NCI-H146 treated with DMSO at 0.1 percent for 48 hours (cell line): ENCODE measurements at regions not wholly inside any gene's neighbourhood (a gene's known extent, or its start where the extent isn't known, plus 50 kb on each side); places are given as distances from the start of the nearest gene placed in this dataset.
A peak's percentile ranks its signal among the peaks of the same experiment; 100 is the strongest.

Experiments
- DNase-seq: peaks from one replicate; lab custom pipeline; 2025; ENCODE audit not compliant: unreplicated experiment; lab: John Stamatoyannopoulos, UW

DNA sequence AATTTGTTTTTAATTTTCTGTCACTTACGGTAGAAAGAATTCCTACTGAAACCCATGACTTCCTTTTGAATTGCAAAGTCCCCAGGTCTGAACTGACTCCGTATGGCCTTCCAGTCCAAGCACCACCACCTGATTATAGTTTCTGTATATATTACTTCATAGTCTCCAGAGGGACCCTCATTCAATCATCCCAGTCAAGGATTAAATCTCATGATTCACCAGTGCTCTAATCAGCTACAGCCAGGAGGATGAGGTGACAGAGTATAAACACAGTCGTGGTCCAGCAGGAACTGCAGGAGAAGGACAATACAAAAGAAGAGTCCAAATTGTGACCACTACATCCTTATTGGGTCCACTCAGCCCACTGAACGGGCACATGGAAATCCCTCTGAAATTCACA is 418.9 kb upstream of the C16orf82 start:
- DNase-seq = no peak

DNA sequence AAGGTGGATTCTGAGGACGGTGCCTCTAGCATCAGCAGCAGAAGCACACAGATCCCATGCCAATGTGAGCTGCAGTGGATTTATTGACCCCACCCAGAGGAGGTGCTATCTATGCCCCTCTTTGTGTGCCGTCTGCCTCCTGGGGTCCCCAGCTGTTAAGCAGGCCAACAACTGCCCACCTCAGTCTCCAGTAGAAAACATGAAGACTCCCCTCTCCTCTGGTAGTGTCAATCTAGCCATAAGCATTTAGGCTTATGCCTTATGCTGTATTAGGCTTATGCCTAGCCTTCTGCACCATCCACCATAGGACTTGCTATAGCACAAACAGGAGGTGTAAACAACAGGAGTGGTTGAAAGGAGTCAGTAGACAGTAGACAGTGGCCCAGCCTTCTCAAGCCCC is 417.9 kb upstream of the C16orf82 start:
- no peak for DNase-seq

DNA sequence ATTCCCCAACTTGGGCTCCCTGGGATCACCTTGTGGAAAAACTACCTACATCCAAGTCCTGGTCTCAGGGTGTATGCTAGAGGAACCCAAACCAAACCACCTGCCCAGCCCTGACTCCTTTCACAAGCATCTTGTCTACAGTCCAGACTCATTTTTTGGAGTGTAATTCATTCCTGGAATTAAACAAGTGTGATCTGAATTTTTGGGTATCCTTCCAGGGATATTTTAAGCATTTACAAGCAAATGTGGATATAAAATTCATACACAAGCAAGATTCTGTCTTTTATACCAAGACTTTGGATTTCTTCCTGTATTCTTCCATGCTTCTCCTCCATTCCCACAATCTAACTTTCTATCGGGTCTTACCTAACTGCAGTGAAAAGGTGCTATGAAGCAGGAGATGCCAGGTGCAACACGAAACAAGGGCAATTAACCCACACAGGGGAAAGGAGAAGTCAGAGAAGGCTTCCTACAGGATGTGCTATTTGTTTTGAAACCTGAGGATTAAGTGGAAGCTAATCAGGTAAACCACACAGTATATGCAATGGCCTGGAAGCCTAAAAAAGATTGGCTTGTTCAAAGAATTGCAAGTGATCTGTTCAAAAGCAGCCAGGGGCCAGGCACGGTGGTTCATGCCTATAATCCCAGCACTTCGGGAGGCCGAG is 417.2 kb upstream of the C16orf82 start:
- DNase-seq = no peak

DNA sequence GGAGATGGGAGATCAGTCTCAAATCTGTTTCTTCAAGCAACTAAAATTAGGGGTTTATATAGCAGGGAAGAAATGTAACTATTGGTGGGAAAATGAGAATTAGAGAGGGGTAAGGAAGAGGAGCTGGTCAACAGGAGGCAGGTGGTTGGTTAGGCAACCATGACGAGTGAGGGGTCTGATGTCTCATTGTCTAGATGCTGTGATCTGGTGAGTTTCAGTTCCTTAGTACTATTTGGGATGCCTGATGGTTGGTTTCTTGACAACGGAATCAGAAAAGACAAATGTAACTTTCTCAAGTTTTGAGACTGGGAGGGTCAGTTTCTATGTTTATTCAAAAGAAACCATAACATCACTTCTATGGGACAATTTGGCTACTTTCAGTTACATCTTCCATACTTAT is 415.3 kb upstream of the C16orf82 start:
- no peak for DNase-seq

DNA sequence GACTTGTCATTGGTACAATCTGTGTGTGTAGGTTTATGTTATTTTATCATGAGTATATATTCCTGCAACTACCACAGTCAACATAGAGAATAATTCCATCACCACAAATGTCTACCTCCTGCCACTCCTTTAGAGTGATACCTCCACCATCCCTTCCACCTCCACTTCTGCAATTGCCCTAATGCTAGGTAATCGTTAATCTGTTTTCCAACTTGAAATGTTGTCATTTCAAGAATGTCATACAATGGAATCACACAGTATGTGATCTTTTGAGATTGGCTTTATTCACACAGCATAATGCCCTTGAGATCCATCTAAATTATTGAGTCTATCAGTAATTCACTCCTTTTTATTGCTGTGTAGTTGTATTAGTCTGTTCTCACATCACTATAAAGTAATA is 414.8 kb upstream of the C16orf82 start:
- DNase-seq = no peak

DNA sequence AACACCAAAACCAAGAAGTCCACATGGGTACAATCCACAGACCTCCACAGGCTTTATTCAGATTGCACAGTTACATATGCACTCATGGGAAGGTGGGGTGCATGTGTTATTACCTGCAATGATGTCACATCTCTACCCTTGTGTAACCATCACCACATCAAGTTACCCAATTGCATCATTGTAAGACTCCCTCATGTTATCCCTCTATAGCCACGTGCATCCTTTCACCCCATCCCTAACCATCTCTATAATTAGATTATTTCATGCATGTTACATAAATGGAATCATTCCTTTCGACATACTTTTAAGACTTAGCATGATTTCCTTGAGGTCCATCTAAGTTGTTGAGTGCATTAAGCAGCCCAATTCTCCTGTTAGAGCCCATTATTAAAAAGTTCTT is 408.2 kb upstream of the C16orf82 start:
- DNase-seq = no peak

DNA sequence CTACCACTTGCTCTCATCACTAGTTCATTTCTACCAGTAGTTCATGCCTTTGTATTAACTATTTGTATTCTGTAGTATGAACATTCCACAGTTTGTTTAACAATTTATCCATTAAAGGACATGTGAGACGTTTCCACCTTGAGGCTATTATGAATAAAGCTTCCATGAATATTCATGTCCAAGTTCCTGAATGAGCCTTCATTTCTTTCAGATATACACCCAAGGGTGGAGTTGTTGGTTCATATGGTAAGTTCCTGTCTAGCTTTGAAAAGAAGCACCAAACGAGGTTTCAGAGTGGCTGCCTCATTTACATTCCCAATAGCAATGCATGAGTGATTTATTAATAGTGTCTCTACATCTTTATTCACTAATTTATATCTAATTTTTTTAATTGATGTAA is 407.8 kb upstream of the C16orf82 start:
- DNase-seq = no peak

DNA sequence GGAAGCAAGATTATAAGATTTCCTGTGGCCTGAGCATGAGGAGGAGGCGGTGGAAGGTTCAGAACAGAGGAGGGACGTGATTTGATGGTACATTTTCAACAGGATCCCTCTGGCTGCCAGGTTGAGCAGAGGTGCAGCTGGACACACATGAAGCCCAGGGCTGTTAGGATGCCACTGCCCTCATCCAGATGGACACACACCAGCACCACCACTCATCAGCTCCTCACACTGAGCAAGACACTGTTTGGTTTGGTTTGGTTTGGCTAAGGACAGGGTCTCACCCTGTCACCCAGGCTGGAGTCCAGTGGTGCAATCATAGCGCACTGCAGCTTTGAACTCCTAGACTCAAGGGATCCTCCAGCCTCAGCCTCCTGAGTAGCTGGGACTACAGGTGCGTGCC is 402.6 kb upstream of the C16orf82 start:
- no peak for DNase-seq

DNA sequence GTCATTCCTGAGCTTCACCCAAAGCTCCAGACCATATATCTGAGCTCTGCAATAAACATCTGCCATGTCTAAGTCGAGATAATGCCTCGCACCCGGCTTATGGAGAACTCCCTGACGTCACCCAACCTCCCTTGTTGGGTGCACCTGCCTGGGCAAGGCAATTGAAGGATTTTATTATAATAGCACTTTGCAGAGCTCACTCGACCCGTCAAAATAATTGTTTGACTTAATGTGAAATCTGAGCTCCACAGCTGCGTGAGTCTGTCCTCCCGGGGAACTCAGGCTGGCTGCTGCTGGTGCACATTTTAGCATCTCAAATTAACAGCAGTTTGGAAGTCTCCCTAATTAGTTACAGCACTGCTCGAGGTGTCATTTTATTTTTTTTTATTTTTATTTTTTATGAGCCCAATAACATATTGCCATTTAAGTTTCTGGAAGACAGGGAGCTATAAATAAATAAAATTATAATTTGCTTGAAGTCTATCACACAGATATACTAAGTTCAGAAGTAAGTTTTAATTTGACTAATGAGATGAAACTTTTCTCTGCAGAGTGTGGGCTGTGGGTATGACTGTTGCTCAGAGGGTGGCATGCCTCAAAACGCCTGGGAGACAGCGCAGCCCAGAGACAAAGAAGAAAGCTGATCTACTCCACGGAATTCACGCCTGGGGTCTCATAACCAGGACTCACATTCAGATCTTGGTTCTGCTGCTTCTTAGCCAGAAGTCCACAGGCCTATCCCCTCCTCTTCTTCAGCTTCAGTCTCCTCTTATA is 401.4 kb upstream of the C16orf82 start:
- DNase-seq = peak; percentile 14

DNA sequence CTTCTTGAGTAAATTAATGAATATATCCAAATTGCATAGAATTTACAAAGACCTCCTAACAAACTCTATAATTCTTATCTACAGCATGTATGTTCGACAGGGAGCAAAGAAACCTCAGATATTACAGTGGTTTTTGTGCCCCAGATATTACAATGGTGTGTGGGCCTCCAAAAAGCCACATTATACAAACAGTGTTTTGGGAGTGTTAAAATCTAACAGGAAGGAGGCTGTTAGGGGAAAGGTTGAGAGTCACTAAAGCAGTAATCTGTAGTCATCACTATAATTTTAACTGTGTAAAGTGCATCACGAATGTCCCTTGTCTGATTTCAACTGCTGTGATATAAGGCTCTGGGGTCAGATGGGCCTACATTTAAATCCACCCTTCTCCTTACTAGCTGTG is 400.2 kb upstream of the C16orf82 start:
- DNase-seq = no peak

DNA sequence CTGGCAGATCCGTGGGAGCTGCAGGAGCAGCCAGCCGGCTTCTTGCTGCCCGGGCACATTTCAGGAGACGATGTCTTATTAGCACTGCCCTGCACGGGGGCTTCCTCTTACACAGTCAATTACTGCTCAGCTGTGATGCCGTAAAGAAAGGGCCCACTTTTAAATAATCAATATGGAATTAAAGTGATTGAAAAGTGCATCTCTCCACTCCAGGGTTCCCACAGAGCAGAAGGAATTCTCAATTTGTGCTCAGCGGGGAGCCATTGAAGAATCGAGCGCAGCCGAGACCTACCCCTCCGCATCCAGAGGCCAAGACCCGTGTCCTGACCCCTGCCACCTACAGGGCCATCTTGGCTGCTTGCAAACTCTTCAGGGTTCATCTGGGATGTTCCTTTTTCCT is 399.4 kb upstream of the C16orf82 start:
- DNase-seq = no peak

DNA sequence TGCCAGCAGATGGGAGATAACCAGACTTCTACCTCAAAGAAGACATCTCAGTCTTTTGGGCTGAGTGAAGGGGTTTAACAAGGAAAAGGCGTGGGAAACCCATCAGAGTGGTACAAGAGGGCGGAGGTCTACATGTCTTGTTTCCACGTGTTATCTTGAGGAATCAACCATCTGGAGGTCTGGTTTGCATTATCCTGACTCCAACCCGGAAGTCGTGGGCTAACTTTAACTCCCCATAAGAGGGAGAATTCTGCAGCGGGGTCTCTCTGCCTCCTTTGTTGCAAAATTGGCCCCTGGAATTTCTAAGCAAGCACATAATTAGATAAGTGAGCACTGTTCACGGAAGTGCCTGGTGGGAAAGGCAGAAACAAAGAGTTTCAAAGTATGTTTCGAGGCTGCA is 398.7 kb upstream of the C16orf82 start:
- no peak for DNase-seq

DNA sequence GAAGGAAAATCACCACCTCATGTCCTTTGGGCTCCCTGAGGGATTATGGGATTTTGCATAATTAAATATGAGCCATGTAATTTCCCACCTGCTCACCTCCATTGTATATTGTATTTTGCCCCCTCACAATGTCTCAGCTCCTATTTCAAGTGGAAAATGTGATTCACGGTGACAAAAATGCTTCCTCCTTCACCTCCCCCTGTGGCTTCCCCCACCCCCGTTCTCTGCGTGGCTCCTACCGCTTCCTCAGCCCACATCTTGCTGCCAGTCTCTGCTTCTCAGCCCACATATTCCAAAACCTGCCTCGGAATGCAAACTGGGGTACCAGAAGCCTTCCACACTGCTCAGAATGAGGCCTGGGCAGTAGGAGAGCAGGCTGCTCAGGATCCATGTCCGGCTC is 394.5 kb upstream of the C16orf82 start:
- no peak for DNase-seq

DNA sequence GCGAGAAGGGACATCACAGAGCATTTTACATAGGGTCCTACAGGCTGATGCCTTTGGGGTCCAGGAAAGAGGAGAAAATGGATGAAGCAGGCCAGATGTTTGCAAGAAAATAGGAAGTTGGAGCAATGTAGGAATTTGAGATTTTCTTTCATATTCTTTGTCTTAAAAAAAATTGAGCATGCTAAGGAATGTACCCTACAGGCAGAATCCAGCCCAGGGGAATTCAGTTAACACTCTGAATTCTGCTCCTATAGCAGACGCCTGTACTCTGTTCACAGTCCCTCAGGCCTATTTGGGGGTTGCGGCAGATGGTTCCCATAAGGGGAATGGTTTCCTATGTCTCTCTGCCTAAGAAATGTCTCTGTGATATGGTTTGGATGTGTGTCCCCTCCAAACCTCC is 393.7 kb upstream of the C16orf82 start:
- no peak for DNase-seq

DNA sequence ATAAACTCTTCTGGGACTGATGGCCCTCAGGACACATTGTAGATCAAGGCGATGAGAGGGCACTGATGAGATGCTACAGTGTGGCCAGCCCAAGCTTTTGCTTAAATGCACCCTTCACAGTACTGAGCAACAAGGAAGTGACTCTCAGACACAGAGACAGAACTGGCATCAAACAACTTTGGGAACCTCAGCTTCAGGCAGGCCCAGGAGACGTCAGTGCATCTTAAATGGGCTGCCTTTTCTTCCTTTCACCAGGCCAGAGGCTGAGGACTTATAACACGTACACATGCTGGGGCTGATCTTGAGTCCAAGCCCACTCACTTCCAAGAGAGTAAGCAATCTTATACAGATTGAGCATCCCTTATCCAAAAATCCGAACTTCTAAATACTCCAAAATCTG is 386.1 kb upstream of the C16orf82 start:
- no peak for DNase-seq

DNA sequence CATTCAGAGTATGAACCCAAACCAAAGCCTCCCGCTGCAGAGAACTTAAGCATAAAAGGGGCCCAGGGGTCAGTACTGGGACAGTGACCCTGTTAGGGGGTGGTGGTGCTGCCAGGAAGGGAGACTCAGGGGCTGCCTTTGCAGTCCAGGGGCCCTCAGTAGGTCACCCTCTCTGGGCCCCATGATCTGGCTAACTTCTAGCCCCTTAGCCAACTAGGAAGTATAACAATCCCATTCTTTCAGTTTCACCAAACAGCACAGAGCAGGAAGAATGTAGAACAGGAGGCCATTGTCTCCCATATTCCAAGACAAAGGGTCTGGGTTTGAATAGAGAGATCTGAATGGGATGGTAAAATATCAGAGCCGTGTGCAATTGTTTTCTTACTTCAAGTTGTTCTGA is 378.6 kb upstream of the C16orf82 start:
- no peak for DNase-seq

DNA sequence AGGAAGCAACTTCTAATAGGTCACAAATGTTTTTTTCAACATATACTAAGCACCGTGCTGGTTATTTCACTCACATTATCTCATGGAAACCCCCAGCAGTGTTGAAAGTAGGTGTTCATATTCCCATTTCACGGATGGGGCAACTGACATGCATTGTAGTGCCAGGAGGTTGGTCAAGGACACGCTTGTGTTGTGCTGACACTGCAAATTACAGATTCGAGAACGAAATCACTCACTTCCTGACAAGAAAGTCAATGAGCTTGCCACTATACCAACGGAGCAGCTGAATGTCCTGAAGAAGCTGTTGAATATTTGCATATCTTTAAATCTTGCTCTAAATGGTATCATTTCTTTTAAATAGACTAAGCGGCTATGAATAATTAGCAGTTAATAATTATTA is 378.0 kb upstream of the C16orf82 start:
- DNase-seq = no peak

DNA sequence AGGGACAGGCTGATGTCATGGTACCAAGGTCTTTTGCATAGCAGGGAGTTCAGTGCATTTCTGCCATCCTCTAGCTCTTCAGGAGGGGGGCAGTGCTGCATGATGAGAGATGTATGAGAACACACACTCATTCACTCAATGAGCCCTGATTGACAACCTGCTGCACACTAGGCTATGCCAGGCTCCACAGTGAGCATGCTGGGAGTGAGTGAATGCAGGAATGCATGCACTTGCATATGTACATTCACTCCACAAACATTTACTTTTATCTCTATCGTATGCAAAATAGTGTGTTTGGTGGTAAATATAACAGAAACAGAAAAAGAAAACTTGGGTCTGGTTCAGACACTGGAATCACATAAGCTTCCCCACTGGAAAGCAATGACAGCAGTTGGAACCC is 374.1 kb upstream of the C16orf82 start:
- no peak for DNase-seq

DNA sequence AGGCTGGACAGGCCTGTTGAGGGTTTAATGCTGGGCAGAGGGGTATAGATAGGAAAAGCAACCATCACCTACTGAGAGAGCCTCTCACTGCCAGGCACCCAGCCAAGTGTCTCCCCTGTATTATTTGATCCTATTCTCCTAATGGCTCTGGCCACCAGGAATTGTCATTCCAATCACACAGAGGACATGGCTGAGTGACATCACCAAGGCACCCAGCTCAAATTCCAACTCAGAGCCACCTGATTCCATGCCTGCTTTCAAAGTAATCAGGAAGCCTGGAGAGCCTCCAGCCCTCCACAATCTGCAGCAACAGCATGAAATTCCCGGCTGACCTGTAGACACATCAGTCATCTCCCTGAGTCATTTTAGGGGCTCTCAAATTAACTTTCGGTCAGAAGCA is 368.9 kb upstream of the C16orf82 start:
- no peak for DNase-seq

DNA sequence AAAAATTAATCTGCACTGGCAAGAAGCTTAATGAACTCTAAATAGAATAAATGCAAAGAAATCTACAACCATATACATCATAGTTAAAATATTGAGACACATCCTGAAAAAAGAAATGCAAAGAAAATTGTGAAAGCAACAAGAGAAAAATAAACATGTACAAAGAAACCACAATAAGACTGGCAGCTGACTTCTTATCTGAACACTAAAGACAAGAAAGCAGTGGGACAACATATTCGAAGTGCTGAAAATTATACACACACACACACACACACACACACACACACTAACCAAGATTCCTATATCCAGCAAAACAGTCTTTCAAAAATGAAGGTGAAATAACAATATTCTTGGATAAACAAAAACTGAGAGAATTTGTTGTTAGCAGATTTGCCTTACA is 366.5 kb upstream of the C16orf82 start:
- no peak for DNase-seq

DNA sequence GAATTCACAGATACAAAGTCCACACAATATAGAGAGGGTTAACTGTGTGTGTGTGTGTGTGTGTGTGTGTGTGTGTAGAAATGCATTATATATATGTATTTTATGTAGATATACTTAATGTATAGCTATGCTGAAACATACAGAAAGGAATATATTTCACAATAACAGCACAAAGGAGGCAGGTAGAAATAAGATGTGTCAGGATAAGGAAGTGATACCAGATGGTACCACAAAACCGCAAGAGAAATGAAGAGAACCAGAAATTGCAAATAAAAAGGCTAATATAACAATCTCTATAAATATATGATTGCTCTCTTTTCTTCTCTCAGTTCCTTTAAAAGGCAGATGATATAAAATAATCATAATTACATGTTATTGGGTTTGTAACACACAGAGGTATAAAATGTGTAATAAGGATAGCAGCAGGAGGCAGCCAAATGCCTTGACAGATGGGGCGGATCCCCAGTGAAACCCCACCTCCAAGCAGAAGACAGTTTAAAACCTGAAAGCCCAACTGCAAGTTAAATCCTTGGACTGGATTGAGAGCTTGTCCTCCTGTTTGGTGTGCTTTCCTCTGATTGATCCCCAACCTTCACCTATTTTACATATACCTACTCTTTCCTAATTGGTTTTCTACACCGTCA is 365.4 kb upstream of the C16orf82 start:
- DNase-seq = no peak

DNA sequence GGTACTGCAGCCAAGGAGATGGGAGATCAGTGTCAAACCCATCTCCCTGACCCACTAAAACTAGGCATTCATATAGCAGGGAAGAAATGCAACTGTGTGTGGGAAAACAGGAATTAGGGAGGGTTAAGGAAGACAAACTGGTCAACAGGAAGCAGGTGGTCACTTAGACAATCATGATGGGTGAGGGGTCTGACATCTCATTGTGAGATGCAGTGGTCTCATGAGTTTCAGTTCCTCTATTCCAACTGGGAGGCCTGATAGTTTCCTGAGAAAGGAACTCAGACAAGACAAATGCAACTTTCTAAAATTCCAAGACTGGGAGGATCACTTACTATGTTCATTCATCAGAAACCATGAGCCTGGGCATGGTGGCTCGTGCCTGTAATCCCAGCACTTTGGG is 361.4 kb upstream of the C16orf82 start:
- no peak for DNase-seq
